K562 (cell line): ENCODE measurements at regions not wholly inside any gene's neighbourhood (a gene's known extent, or its start where the extent isn't known, plus 50 kb on each side); places are given as distances from the start of the nearest gene placed in this dataset.

Experiments
- CXXC5 ChIP-seq: fragments of 250-450 bp; sonication (Bioruptor Pico); IDR thresholded peaks from 2 replicates; pipeline ENCODE4 v1.8.0; 2022; ENCODE audit warnings: inconsistent platforms, mild to moderate bottlenecking, moderate library complexity
- HNRNPLL ChIP-seq: fragments of 200-400 bp; formaldehyde crosslinking; IDR thresholded peaks from 2 replicates; pipeline ENCODE4 v1.6.1; 2017; ENCODE audit warnings: low read length, low read depth, mild to moderate bottlenecking; ENCODE audit not compliant: poor library complexity, severe bottlenecking
- MAZ ChIP-seq, 2 experiments: fragments of 450-650 bp in 1 of 2; sonication (generic) in 1 of 2; formaldehyde crosslinking; IDR thresholded peaks in 1 of 2; conservative IDR thresholded peaks in 1 of 2; 2 replicates each; pipeline versions ENCODE4 v1.4.0 to v1.5.0; 2020; ENCODE audit warnings: mild to moderate bottlenecking in 1 of 2, missing genetic modification reagents in 1 of 2
- RAD21 ChIP-seq, 2 experiments: fragments of 250-450 bp in 1 of 2; fragments of 450-650 bp in 1 of 2; sonication (Bioruptor Pico) in 1 of 2; formaldehyde crosslinking in 1 of 2; IDR thresholded peaks in 1 of 2; conservative IDR thresholded peaks in 1 of 2; 2 replicates each; pipeline versions ENCODE4 v1.4.0 to v1.8.0; 2020 to 2022; ENCODE audit warnings: mild to moderate bottlenecking in 2 of 2, moderate library complexity in 1 of 2
- RFX1 ChIP-seq: fragments of 450-650 bp; IDR thresholded peaks from 2 replicates; pipeline ENCODE4 v1.6.1; 2016; ENCODE audit warnings: mild to moderate bottlenecking, moderate library complexity
- STAT5A ChIP-seq: IDR thresholded peaks from 2 replicates; pipeline ENCODE4 v1.6.1; 2012; ENCODE audit warnings: low read length, inconsistent platforms, borderline replicate concordance
- ZFPM2 ChIP-seq: fragments of 250-450 bp; sonication (Bioruptor Pico); IDR thresholded peaks from 2 replicates; pipeline ENCODE4 v1.5.1; 2022; ENCODE audit warnings: mild to moderate bottlenecking
- ZNF232 ChIP-seq: sonication (generic); formaldehyde crosslinking; IDR thresholded peaks from 2 replicates; pipeline ENCODE4 v1.8.0; 2022; ENCODE audit warnings: mild to moderate bottlenecking, missing genetic modification reagents
- ZNF274 ChIP-seq: IDR thresholded peaks from 2 replicates; pipeline ENCODE4 v1.6.1; 2011; ENCODE audit warnings: low read depth, mild to moderate bottlenecking, low read length, moderate library complexity, borderline replicate concordance
- ZNF785 ChIP-seq: fragments of 250-450 bp; sonication (Bioruptor Pico); IDR thresholded peaks from 2 replicates; pipeline ENCODE4 v1.4.0; 2020; ENCODE audit warnings: mild to moderate bottlenecking
- TF ChIP-seq, protein P1 (sequence below), 3 experiments: IDR thresholded peaks in 2 of 3; conservative IDR thresholded peaks in 1 of 3; 2 replicates each; pipeline ENCODE4 v1.5.1; 2011 to 2012; ENCODE audit warnings: low read length in 3 of 3, mild to moderate bottlenecking in 3 of 3, control low read depth in 2 of 3, improper control_type of control experiment in 1 of 3, inconsistent platforms in 1 of 3, low read depth in 1 of 3, mixed read lengths in 1 of 3, moderate library complexity in 1 of 3; ENCODE audit not compliant: insufficient read depth in 2 of 3
- TF ChIP-seq, protein P2 (sequence below), 2 experiments: fragments of 450-650 bp in 1 of 2; sonication (generic) in 1 of 2; formaldehyde crosslinking in 1 of 2; IDR thresholded peaks in 1 of 2; conservative IDR thresholded peaks in 1 of 2; 2 replicates each; pipeline versions ENCODE4 v1.6.1 to v1.8.1; 2016 to 2023; ENCODE audit warnings: mild to moderate bottlenecking in 2 of 2, moderate library complexity in 2 of 2, inconsistent platforms in 1 of 2, missing genetic modification reagents in 1 of 2

DNA sequence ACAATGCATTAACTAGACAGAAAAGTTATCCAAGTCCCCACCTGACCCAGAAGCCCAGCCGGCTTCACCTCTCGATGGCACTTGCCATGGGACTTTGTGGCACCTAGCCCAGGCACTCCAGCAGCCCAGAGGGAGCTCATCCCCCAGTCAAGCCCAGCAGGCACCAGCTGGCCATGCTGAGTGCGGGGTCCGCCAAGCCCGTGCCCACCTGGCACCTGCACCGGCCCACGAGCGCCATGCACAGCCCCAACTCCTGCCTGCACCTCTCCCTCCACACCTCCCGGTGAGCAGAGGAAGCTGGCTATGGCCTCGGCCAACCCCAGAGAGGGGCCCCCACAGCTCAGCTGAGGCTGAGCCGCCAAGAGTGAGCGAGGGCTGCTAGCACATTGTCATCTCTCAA is 1759.1 kb downstream of the OLFM4 start:
- TF ChIP-seq CXXC5 (no peak), ZFPM2 (CRISPR knock-in tag) (no peak), RFX1 (no peak), ZNF274 (no peak), ZNF232 (CRISPR knock-in tag) (no peak), RAD21 (CRISPR knock-in tag; conservative IDR thresholded peaks at IDR 0.05 in 1 of 2, IDR thresholded peaks at IDR 0.05 in 1 of 2) (no peak), ZNF785 (no peak), MAZ (CRISPR knock-in tag; conservative IDR thresholded peaks at IDR 0.05 in 1 of 2, IDR thresholded peaks at IDR 0.05 in 1 of 2) (no peak), STAT5A (no peak), HNRNPLL (no peak)
- TF ChIP-seq, protein P1, sequence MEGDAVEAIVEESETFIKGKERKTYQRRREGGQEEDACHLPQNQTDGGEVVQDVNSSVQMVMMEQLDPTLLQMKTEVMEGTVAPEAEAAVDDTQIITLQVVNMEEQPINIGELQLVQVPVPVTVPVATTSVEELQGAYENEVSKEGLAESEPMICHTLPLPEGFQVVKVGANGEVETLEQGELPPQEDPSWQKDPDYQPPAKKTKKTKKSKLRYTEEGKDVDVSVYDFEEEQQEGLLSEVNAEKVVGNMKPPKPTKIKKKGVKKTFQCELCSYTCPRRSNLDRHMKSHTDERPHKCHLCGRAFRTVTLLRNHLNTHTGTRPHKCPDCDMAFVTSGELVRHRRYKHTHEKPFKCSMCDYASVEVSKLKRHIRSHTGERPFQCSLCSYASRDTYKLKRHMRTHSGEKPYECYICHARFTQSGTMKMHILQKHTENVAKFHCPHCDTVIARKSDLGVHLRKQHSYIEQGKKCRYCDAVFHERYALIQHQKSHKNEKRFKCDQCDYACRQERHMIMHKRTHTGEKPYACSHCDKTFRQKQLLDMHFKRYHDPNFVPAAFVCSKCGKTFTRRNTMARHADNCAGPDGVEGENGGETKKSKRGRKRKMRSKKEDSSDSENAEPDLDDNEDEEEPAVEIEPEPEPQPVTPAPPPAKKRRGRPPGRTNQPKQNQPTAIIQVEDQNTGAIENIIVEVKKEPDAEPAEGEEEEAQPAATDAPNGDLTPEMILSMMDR (IDR thresholded peaks at IDR 0.05 in 2 of 3, conservative IDR thresholded peaks at IDR 0.05 in 1 of 3; ENCODE audit: insufficient read depth in 2 of 3, low read depth in 1 of 3, low read length in 3 of 3) = no peak
- TF ChIP-seq, protein P2, sequence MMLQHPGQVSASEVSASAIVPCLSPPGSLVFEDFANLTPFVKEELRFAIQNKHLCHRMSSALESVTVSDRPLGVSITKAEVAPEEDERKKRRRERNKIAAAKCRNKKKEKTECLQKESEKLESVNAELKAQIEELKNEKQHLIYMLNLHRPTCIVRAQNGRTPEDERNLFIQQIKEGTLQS (IDR thresholded peaks at IDR 0.05) = no peak
- TF ChIP-seq, protein P2 (CRISPR knock-in tag; conservative IDR thresholded peaks at IDR 0.05) = no peak
